ENCODE measurements at regions not wholly inside any gene's neighbourhood (a gene's known extent, or its start where the extent isn't known, plus 50 kb on each side); places are given as distances from the start of the nearest gene placed in this dataset.

GRCh38 chr2:42108852-42109251 is 60.3 kb upstream of the EML4 start:
- in situ Hi-C loops (cut with MboI; ENCODE audit: low sequenced_read_pairs): loop anchor here (10.0 kb wide), 1 partner anchor 86 kb away; no protein-coding TSS in a partner anchor

- in situ Hi-C loops (cut with MboI; ENCODE audit: low sequenced_read_pairs): loop anchor here (10.0 kb wide), 1 partner anchor 85 kb away; no protein-coding TSS in a partner anchor
These were observed 59.1 kb upstream of the EML4 start for GRCh38 chr2:42109959-42110640.

DNA sequence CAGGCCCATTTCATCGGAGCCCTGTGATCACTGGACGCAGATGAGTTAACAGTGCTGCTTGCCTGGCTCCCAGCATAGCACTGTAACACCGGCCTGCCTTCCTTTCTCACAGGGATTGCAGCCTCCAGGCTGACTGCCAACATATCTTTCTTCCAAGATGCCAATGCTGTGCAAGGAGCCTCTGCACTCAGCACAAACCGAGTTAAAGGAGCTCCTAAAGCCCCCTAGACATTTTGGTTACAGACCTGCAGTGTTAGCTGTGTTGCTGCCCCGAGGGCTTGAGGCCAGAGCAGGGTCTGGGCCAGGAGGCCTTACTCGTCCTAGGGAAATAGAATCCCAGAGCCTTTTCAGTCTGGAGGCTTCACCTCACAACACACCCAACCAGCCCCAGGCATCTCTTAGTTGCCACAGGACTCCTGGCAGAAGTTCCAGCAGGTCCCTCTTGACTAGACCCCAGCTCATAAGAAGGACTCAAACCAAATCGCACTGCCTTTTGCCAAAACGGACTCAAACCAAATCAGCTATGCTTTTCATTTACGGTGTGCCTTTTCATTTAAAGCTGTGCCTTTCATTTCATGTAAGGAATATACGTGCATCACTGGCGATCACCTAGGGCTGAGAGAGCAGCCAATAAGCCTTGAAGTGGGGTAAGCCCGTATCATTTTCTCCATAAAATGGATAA is 58.4 kb upstream of the EML4 start:
- in situ Hi-C loops (cut with MboI; ENCODE audit: low sequenced_read_pairs): no loop called here

GRCh38 chr2:42112418-42112817 is 56.7 kb upstream of the EML4 start:
- in situ Hi-C loops (cut with MboI; ENCODE audit: low sequenced_read_pairs): no loop called here

GRCh38 chr2:42113452-42113851 is 55.7 kb upstream of the EML4 start:
- in situ Hi-C loops (cut with MboI; ENCODE audit: low sequenced_read_pairs): no loop called here

DNA sequence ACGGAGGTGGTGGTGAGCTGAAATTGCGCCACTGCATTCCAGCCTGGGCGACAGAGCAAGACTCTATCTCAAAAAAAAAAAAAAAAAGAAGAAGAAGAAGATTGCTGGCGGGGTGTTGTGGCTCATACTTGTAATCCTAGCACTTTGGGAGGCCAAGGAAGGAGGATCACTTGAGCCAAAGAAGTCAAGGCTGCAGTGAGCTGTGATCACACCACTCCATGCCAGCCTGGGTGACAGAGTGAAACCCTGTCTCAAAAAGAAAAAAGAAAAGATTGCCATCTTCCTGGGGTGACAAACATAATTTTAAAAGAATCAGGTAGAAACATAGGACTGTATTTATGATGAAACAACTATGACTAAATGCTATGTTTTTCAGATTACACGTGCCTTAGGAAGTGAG is 55.1 kb upstream of the EML4 start:
- in situ Hi-C loops (cut with MboI; ENCODE audit: low sequenced_read_pairs): no loop called here

GRCh38 chr2:42115588-42115987 is 53.6 kb upstream of the EML4 start:
- in situ Hi-C loops (cut with MboI; ENCODE audit: low sequenced_read_pairs): no loop called here

GRCh38 chr2:42116195-42117181 is 52.7 kb upstream of the EML4 start:
- in situ Hi-C loops (cut with MboI; ENCODE audit: low sequenced_read_pairs): no loop called here

- in situ Hi-C loops (cut with MboI; ENCODE audit: low sequenced_read_pairs): no loop called here
These were observed 52.0 kb upstream of the EML4 start for GRCh38 chr2:42117182-42117579.

GRCh38 chr2:42117923-42118753 is 51.0 kb upstream of the EML4 start:
- in situ Hi-C loops (cut with MboI; ENCODE audit: low sequenced_read_pairs): no loop called here

- in situ Hi-C loops (cut with MboI; ENCODE audit: low sequenced_read_pairs): no loop called here
These were observed 50.2 kb upstream of the EML4 start for GRCh38 chr2:42118754-42119569.

Data from HL-60/S4 (cell line).